GM23338 (cell line): ENCODE measurements at regions not wholly inside any gene's neighbourhood (a gene's known extent, or its start where the extent isn't known, plus 50 kb on each side); places are given as distances from the start of the nearest gene placed in this dataset.

ENCODE experiments used
- ATAC-seq: fragments of 200-7000 bp; cut with Tn5 transposase; 3 replicates; pipeline ENCODE4 v1.9.1; 2020
- DNase-seq: peaks from one replicate; pipeline ENCODE4 v3.0.0-alpha.2; 2015; ENCODE audit warnings: low spot score
- H2AFZ ChIP-seq: fragments of 200-600 bp; sonication (generic); 2 replicates; pipeline ENCODE4 v1.8.0; 2016; ENCODE audit warnings: antibody characterized with exemption, mild to moderate bottlenecking, moderate library complexity
- H3F3A ChIP-seq: fragments of 200-600 bp; sonication (generic); replicated peaks from 2 replicates; pipeline ENCODE4 v1.8.0; 2017; ENCODE audit warnings: antibody characterized with exemption, mixed run types, low read depth
- H3K27ac ChIP-seq: fragments of 200-600 bp; sonication (generic); 2 replicates; pipeline ENCODE4 v1.6.1; 2016; ENCODE audit warnings: low read depth
- H3K27me3 ChIP-seq: fragments of 200-600 bp; sonication (generic); 2 replicates; pipeline ENCODE4 v1.8.0; 2016; ENCODE audit warnings: mild to moderate bottlenecking, mixed run types, moderate library complexity; ENCODE audit not compliant: insufficient read depth
- H3K36me3 ChIP-seq: fragments of 200-600 bp; sonication (generic); 2 replicates; pipeline ENCODE4 v1.8.0; 2016; ENCODE audit warnings: mild to moderate bottlenecking; ENCODE audit not compliant: insufficient read depth
- H3K4me1 ChIP-seq: fragments of 200-600 bp; sonication (generic); 2 replicates; pipeline ENCODE4 v1.8.0; 2016; ENCODE audit warnings: mild to moderate bottlenecking, moderate library complexity; ENCODE audit not compliant: insufficient read depth
- H3K4me2 ChIP-seq: fragments of 200-600 bp; sonication (generic); 2 replicates; pipeline ENCODE4 v1.7.1; 2017; ENCODE audit warnings: mixed run types
- H3K4me3 ChIP-seq: fragments of 200-600 bp; sonication (generic); 2 replicates; pipeline ENCODE4 v1.6.1; 2016; ENCODE audit warnings: mixed run types
- H3K79me2 ChIP-seq: fragments of 200-600 bp; sonication (generic); replicated peaks from 2 replicates; pipeline ENCODE4 v1.8.0; 2017; ENCODE audit warnings: mild to moderate bottlenecking; ENCODE audit not compliant: insufficient read depth
- H3K9me2 ChIP-seq: fragments of 200-600 bp; sonication (generic); 2 replicates; pipeline ENCODE4 v1.8.0; 2017; ENCODE audit not compliant: insufficient read depth
- H4K20me1 ChIP-seq: fragments of 200-600 bp; sonication (generic); replicated peaks from 2 replicates; pipeline ENCODE4 v1.8.0; 2017; ENCODE audit warnings: mild to moderate bottlenecking; ENCODE audit not compliant: insufficient read depth
- H3K27ac Mint-ChIP-seq: 2 replicates; pipeline ENCODE4 v1.8.0; 2020; ENCODE audit warnings: inconsistent platforms, mild to moderate bottlenecking, moderate library complexity, mixed read lengths
- H3K27me3 Mint-ChIP-seq: 3 replicates; pipeline ENCODE4 v1.8.0; 2022; ENCODE audit warnings: low read depth, mild to moderate bottlenecking, moderate library complexity, mixed read lengths, inconsistent platforms; ENCODE audit not compliant: insufficient read depth, poor library complexity
- H3K36me3 Mint-ChIP-seq: 3 replicates; pipeline ENCODE4 v1.8.0; 2021; ENCODE audit warnings: low read depth, mild to moderate bottlenecking, inconsistent platforms, moderate library complexity, mixed read lengths
- H3K4me1 Mint-ChIP-seq: 3 replicates; pipeline ENCODE4 v1.8.0; 2020; ENCODE audit warnings: mild to moderate bottlenecking, inconsistent platforms, mixed read lengths
- H3K4me3 Mint-ChIP-seq: 3 replicates; pipeline ENCODE4 v1.8.0; 2021; ENCODE audit warnings: moderate library complexity, mild to moderate bottlenecking, inconsistent platforms, mixed read lengths
- H3K9me3 Mint-ChIP-seq: 3 replicates; pipeline ENCODE4 v1.8.0; 2020; ENCODE audit warnings: moderate library complexity, mild to moderate bottlenecking, inconsistent platforms, mixed read lengths
- CREB1 ChIP-seq: fragments of 250-450 bp; sonication (Bioruptor Pico); IDR thresholded peaks from 2 replicates; pipeline ENCODE4 v1.5.0; 2020; ENCODE audit warnings: low read depth, mild to moderate bottlenecking, moderate library complexity
- EZH2 ChIP-seq: fragments of 200-600 bp; sonication (generic); IDR thresholded peaks from one replicate; pipeline ENCODE4 v1.8.0; 2017; ENCODE audit warnings: antibody characterized with exemption, mild to moderate bottlenecking, low read depth; ENCODE audit not compliant: unreplicated experiment
- EZH2phosphoT487 ChIP-seq: fragments of 200-600 bp; sonication (generic); IDR thresholded peaks from one replicate; pipeline ENCODE4 v1.8.1; 2018; ENCODE audit warnings: antibody characterized with exemption; ENCODE audit not compliant: unreplicated experiment
- POLR2AphosphoS5 ChIP-seq: IDR thresholded peaks from 2 replicates; pipeline ENCODE4 v1.6.1; 2016; ENCODE audit warnings: antibody characterized with exemption, low read depth
- STAT1 ChIP-seq: IDR thresholded peaks from one replicate; pipeline ENCODE4 v1.6.1; 2016; ENCODE audit warnings: antibody characterized with exemption; ENCODE audit not compliant: unreplicated experiment
- ZNF114 ChIP-seq: fragments of 250-450 bp; sonication (Bioruptor Pico); IDR thresholded peaks from 2 replicates; pipeline ENCODE4 v1.5.0; 2020; ENCODE audit warnings: mild to moderate bottlenecking, moderate library complexity
- ZNF331 ChIP-seq: fragments of 250-450 bp; sonication (Bioruptor Pico); IDR thresholded peaks from 2 replicates; pipeline ENCODE4 v1.5.0; 2020; ENCODE audit warnings: low read depth, mild to moderate bottlenecking, moderate library complexity
- TF ChIP-seq, protein P1 (sequence below): fragments of 250-450 bp; sonication (Bioruptor Pico); IDR thresholded peaks from 2 replicates; pipeline ENCODE4 v1.5.0; 2020; ENCODE audit warnings: mild to moderate bottlenecking, moderate library complexity
- TF ChIP-seq, protein P2 (sequence below): IDR thresholded peaks from one replicate; pipeline ENCODE4 v1.6.1; 2018; ENCODE audit warnings: antibody characterized with exemption; ENCODE audit not compliant: unreplicated experiment
- TF ChIP-seq, protein P3 (sequence below): IDR thresholded peaks from 2 replicates; pipeline ENCODE4 v1.6.1; 2016; ENCODE audit warnings: antibody characterized with exemption

- no peak for TF ChIP-seq ZNF331
- TF ChIP-seq POLR2AphosphoS5 = no peak
- TF ChIP-seq EZH2phosphoT487 = no peak
- TF ChIP-seq, protein P1, sequence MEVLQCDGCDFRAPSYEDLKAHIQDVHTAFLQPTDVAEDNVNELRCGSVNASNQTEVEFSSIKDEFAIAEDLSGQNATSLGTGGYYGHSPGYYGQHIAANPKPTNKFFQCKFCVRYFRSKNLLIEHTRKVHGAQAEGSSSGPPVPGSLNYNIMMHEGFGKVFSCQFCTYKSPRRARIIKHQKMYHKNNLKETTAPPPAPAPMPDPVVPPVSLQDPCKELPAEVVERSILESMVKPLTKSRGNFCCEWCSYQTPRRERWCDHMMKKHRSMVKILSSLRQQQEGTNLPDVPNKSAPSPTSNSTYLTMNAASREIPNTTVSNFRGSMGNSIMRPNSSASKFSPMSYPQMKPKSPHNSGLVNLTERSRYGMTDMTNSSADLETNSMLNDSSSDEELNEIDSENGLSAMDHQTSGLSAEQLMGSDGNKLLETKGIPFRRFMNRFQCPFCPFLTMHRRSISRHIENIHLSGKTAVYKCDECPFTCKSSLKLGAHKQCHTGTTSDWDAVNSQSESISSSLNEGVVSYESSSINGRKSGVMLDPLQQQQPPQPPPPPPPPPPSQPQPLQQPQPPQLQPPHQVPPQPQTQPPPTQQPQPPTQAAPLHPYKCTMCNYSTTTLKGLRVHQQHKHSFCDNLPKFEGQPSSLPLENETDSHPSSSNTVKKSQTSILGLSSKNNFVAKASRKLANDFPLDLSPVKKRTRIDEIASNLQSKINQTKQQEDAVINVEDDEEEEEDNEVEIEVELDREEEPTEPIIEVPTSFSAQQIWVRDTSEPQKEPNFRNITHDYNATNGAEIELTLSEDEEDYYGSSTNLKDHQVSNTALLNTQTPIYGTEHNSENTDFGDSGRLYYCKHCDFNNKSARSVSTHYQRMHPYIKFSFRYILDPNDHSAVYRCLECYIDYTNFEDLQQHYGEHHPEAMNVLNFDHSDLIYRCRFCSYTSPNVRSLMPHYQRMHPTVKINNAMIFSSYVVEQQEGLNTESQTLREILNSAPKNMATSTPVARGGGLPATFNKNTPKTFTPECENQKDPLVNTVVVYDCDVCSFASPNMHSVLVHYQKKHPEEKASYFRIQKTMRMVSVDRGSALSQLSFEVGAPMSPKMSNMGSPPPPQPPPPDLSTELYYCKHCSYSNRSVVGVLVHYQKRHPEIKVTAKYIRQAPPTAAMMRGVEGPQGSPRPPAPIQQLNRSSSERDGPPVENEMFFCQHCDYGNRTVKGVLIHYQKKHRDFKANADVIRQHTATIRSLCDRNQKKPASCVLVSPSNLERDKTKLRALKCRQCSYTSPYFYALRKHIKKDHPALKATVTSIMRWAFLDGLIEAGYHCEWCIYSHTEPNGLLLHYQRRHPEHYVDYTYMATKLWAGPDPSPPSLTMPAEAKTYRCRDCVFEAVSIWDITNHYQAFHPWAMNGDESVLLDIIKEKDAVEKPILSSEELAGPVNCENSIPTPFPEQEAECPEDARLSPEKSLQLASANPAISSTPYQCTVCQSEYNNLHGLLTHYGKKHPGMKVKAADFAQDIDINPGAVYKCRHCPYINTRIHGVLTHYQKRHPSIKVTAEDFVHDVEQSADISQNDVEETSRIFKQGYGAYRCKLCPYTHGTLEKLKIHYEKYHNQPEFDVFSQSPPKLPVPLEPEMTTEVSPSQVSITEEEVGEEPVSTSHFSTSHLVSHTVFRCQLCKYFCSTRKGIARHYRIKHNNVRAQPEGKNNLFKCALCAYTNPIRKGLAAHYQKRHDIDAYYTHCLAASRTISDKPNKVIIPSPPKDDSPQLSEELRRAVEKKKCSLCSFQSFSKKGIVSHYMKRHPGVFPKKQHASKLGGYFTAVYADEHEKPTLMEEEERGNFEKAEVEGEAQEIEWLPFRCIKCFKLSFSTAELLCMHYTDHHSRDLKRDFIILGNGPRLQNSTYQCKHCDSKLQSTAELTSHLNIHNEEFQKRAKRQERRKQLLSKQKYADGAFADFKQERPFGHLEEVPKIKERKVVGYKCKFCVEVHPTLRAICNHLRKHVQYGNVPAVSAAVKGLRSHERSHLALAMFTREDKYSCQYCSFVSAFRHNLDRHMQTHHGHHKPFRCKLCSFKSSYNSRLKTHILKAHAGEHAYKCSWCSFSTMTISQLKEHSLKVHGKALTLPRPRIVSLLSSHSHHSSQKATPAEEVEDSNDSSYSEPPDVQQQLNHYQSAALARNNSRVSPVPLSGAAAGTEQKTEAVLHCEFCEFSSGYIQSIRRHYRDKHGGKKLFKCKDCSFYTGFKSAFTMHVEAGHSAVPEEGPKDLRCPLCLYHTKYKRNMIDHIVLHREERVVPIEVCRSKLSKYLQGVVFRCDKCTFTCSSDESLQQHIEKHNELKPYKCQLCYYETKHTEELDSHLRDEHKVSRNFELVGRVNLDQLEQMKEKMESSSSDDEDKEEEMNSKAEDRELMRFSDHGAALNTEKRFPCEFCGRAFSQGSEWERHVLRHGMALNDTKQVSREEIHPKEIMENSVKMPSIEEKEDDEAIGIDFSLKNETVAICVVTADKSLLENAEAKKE (CRISPR knock-in tag) = no peak
- no peak for TF ChIP-seq STAT1
- TF ChIP-seq CREB1 (CRISPR knock-in tag) = no peak
Observed at GRCh38 chr1:69294171-69294570, 273.6 kb upstream of the LRRC7 start (continued).

DNA sequence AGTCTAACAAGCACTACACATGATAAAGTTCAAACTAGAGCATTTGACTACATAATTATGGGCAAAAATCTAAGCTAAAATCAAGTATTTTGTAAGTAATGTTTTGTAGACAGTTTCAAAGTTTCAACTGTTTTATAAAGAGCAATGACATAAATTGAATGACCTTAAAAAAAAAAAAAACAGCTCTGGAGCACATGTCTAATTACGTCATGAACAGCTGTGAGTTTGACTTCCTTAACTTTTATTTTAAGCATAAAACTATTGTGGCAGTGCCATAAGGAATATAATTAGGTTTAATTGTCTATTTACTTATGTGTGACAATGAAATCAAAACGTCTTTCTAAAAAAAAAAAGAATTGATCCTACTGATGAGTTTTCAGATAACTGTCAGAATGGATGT is 272.5 kb upstream of the LRRC7 start:
- Mint-ChIP-seq H3K27ac (no peak overlapping the region), H3K4me1 (no peaks in the 10 kb centered on the region), H3K9me3 (no peaks in the 10 kb centered on the region), H3K4me3 (no peak overlapping the region), H3K36me3 (no peaks in the 10 kb centered on the region), H3K27me3 (no peaks in the 10 kb centered on the region)
- DNase-seq (no peak), ATAC-seq (no peak)
- Histone ChIP-seq H4K20me1 (no peaks in the 10 kb centered on the region), H3K9me2 (no peaks in the 10 kb centered on the region), H3K36me3 (no peaks in the 10 kb centered on the region), H3K27me3 (no peaks in the 10 kb centered on the region), H2AFZ (no peak overlapping the region), H3K4me1 (no peaks in the 10 kb centered on the region), H3K27ac (no peak overlapping the region), H3F3A (no peaks in the 10 kb centered on the region), H3K4me2 (no peak overlapping the region), H3K79me2 (no peaks in the 10 kb centered on the region), H3K4me3 (no peak overlapping the region)
- TF ChIP-seq, protein P2, sequence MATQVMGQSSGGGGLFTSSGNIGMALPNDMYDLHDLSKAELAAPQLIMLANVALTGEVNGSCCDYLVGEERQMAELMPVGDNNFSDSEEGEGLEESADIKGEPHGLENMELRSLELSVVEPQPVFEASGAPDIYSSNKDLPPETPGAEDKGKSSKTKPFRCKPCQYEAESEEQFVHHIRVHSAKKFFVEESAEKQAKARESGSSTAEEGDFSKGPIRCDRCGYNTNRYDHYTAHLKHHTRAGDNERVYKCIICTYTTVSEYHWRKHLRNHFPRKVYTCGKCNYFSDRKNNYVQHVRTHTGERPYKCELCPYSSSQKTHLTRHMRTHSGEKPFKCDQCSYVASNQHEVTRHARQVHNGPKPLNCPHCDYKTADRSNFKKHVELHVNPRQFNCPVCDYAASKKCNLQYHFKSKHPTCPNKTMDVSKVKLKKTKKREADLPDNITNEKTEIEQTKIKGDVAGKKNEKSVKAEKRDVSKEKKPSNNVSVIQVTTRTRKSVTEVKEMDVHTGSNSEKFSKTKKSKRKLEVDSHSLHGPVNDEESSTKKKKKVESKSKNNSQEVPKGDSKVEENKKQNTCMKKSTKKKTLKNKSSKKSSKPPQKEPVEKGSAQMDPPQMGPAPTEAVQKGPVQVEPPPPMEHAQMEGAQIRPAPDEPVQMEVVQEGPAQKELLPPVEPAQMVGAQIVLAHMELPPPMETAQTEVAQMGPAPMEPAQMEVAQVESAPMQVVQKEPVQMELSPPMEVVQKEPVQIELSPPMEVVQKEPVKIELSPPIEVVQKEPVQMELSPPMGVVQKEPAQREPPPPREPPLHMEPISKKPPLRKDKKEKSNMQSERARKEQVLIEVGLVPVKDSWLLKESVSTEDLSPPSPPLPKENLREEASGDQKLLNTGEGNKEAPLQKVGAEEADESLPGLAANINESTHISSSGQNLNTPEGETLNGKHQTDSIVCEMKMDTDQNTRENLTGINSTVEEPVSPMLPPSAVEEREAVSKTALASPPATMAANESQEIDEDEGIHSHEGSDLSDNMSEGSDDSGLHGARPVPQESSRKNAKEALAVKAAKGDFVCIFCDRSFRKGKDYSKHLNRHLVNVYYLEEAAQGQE = no peak
- no peak for TF ChIP-seq ZNF114
- TF ChIP-seq, protein P3, sequence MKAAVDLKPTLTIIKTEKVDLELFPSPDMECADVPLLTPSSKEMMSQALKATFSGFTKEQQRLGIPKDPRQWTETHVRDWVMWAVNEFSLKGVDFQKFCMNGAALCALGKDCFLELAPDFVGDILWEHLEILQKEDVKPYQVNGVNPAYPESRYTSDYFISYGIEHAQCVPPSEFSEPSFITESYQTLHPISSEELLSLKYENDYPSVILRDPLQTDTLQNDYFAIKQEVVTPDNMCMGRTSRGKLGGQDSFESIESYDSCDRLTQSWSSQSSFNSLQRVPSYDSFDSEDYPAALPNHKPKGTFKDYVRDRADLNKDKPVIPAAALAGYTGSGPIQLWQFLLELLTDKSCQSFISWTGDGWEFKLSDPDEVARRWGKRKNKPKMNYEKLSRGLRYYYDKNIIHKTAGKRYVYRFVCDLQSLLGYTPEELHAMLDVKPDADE = no peak
- no peak for TF ChIP-seq EZH2
- TF ChIP-seq CREB1 (CRISPR knock-in tag) = no peak
- TF ChIP-seq STAT1 = no peak
- no peak for TF ChIP-seq POLR2AphosphoS5
